GM13976 (cell line): ENCODE measurements at regions not wholly inside any gene's neighbourhood (a gene's known extent, or its start where the extent isn't known, plus 50 kb on each side); places are given as distances from the start of the nearest gene placed in this dataset.

Experiments used
- DNase-seq: peaks from one replicate; pipeline ENCODE4 v3.0.0; 2012; ENCODE audit warnings: low spot score
- in situ Hi-C: fragments of 300-500 bp; cut with MboI; formaldehyde crosslinking; loops from one replicate; pipeline ENCODE4 v1.12.0; 2022; ENCODE audit warnings: low sequenced_read_pairs, mixed read lengths, inconsistent platforms; ENCODE audit not compliant: unreplicated experiment
- TF ChIP-seq, protein P1 (sequence below): IDR thresholded peaks from 2 replicates; pipeline ENCODE4 v1.5.1; 2012; ENCODE audit warnings: borderline replicate concordance, mild to moderate bottlenecking; ENCODE audit not compliant: insufficient read depth; ENCODE audit errors: extremely low read depth, missing control alignments, control extremely low read depth

DNA sequence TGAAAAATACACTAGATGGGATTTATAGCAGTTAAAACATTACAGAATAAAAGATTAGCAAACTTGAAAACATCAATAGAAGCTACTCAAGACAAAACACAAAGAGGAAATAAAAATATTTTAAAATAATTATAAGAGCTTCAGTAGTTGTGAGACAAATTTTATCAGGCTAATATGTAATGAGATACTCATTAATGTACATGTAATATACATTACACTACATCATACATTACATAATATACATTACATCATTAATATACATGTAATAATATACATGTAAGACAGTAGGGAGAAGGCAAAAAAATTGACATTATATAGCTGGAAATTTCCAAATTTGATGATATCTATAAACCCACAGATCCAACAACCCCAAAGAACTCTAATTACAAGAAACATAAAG, 249.4 kb upstream of the HMGA2 start:
- in situ Hi-C loops, result no loop called here
- DNase-seq, result no peak
- TF ChIP-seq, protein P1, sequence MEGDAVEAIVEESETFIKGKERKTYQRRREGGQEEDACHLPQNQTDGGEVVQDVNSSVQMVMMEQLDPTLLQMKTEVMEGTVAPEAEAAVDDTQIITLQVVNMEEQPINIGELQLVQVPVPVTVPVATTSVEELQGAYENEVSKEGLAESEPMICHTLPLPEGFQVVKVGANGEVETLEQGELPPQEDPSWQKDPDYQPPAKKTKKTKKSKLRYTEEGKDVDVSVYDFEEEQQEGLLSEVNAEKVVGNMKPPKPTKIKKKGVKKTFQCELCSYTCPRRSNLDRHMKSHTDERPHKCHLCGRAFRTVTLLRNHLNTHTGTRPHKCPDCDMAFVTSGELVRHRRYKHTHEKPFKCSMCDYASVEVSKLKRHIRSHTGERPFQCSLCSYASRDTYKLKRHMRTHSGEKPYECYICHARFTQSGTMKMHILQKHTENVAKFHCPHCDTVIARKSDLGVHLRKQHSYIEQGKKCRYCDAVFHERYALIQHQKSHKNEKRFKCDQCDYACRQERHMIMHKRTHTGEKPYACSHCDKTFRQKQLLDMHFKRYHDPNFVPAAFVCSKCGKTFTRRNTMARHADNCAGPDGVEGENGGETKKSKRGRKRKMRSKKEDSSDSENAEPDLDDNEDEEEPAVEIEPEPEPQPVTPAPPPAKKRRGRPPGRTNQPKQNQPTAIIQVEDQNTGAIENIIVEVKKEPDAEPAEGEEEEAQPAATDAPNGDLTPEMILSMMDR, result no peak

DNA sequence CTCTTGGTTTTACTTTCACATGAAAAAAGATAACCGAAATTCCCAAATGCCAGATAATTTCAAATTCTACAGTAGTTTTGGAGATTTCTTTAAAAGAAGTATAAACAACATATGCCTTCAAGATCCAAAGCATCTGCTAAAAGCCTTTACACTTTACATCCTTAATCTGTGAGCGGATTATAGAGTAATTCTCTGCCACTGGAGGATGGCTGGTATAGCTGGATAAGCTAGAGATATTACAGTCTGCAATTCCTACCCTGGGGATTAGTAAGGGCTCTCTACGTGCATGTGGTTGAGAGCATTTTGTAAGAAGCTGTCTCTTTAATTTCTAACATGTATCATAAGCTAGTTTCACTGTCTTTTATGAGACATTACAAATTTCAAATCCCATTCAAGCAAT, 240.3 kb upstream of the HMGA2 start:
- no peak for DNase-seq
- TF ChIP-seq, protein P1, result no peak
- in situ Hi-C loops, result no loop called here

DNA sequence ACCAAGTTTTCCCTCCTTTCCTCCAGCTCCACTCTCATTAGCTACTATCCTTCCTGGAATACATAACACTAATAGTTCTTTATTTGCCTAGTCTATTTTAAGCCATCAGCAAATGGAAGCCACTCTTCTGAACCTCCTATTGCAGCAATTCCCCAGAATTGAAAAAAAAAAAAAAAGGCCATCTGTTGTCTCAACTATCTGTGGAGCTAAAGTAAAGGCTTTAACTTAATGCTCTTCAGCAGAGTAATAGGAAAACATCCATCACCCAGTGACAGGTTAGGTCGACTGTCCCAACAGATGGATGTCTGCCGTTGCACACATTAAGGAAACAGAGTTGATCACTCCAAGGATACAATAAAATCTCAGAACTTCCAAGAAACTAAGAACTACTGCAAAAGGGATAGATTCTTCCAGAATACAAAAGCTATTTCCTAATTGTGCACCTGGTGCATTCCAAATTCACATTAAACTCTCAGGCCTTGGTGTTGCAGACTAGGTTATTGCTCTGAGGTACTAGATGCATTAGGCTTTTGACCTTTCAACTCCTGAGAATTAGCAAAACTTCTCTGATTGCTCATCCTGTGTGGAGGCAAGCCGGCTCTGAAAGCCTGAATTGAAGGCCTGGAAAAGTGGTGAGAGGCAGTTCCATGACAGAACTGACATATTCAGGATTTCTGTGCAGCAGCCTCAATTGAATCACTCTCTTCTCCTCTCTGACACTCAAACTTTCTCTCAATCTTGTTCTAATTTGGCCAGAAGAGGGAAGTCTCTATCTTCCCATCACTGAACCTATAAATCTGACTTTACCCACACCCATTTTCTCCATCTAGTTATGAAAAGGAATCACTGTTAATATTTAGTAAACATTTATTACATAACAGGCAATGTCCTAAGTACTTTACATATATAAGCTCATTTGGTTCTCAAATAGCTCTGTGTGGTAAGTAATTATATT, 238.4 kb upstream of the HMGA2 start:
- TF ChIP-seq, protein P1, result no peak

DNA sequence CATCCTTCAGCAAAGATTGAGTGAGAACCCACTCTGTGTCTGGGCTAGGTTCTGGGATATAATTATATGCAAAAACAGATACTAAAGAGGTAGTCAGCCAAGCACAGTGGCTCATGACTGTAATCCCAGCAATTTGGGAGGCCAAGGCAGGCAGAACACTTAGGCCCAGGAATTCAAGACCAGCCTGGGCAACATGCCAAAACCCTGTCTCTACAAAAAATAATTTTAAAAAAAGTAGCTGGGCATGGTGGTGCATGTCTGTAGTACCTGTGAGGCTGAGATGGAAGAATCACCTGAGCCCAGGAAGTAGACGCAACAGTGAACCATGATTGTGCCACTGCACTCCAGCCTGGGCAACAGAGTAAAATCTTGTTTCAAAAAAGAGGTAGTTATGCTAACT, 237.5 kb upstream of the HMGA2 start:
- in situ Hi-C loops, result no loop called here
- TF ChIP-seq, protein P1, result no peak
- DNase-seq, result no peak

More for the DNA sequence above, 238.4 kb upstream of the HMGA2 start:
- in situ Hi-C loops, result no loop called here
- DNase-seq, result no peak

DNA sequence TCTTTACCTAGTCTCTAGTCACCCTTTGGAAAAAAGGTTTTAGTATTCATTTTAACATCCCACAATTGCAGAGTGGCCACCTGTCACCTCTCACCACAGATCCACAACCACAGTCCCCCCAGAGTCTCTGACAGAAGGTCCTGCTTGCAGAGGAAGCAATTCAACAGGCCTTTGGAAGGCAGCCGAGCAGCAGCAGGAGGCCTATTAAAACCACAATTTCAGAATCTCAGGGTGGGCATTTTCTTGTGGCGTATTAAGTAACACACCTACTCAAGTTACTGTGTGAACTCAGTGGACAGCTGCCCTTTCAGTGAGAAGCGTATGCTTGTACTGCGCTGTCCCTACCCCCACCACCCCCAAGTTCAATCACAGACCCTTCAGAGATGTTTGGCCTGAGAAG, 234.0 kb upstream of the HMGA2 start:
- no peak for DNase-seq
- in situ Hi-C loops, result no loop called here
- TF ChIP-seq, protein P1, result no peak

DNA sequence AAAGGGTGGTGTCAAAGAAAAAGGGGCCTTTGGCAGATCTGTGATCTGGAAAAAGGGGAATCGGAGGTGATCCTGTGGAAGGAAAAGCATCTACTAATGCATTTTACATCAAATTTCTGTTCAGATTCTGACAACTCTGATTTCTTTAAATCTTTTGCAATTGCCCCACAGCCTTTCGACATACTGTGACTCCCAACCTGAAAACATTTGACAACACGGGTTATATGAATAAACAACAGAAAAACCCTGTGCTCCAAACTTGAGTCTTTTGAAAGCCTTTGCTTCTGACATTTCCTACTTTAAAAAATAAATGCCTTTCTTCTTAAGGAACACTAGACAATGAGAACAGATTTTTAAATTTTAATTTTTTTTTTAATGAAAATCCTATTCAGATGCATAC, 231.9 kb upstream of the HMGA2 start:
- DNase-seq, result no peak
- TF ChIP-seq, protein P1, result no peak
- in situ Hi-C loops, result no loop called here
